ENCODE measurements at regions not wholly inside any gene's neighbourhood (a gene's known extent, or its start where the extent isn't known, plus 50 kb on each side); places are given as distances from the start of the nearest gene placed in this dataset.

GRCh38 chr3:174758943-174759342 lies 100.2 kb upstream of the NAALADL2 start:
- Mint-ChIP-seq H3K27me3 (ENCODE audit: low read depth) (no peaks in the 10 kb centered on the region), H3K4me3 (no peak overlapping the region), H3K4me1 (peaks cover 2% of the 10 kb centered on the region), H3K36me3 (no peaks in the 10 kb centered on the region), H3K9me3 (peaks cover 3% of the 10 kb centered on the region), H3K27ac (no peak overlapping the region)
- no peak for DNase-seq (ENCODE audit: low spot score in 2 of 2, unreplicated experiment in 2 of 2)
- no peak for TF ChIP-seq CTCF (IDR thresholded peaks at IDR 0.05; ENCODE audit: unreplicated experiment)

- Mint-ChIP-seq H3K27ac (no peak overlapping the region), H3K36me3 (no peaks in the 10 kb centered on the region), H3K27me3 (ENCODE audit: low read depth) (no peaks in the 10 kb centered on the region), H3K4me3 (no peak overlapping the region), H3K9me3 (no peaks in the 10 kb centered on the region), H3K4me1 (peaks cover 7% of the 10 kb centered on the region)
- TF ChIP-seq CTCF (IDR thresholded peaks at IDR 0.05; ENCODE audit: unreplicated experiment): no peak
- no peak for DNase-seq (ENCODE audit: low spot score in 2 of 2, unreplicated experiment in 2 of 2)
These were observed 91.7 kb upstream of the NAALADL2 start for GRCh38 chr3:174767406-174767805.

- Mint-ChIP-seq H3K36me3 (no peaks in the 10 kb centered on the region), H3K9me3 (no peaks in the 10 kb centered on the region), H3K4me1 (peaks cover 7% of the 10 kb centered on the region), H3K4me3 (no peak overlapping the region), H3K27ac (peak overlapping the region; percentile 37), H3K27me3 (ENCODE audit: low read depth) (no peaks in the 10 kb centered on the region)
- no peak for DNase-seq (ENCODE audit: low spot score in 2 of 2, unreplicated experiment in 2 of 2)
- TF ChIP-seq CTCF (IDR thresholded peaks at IDR 0.05; ENCODE audit: unreplicated experiment): no peak
These were observed 91.2 kb upstream of the NAALADL2 start for GRCh38 chr3:174767853-174768382.

- H3K27me3 Mint-ChIP-seq (ENCODE audit: low read depth): no peaks in the 10 kb centered on the region
- H3K9me3 Mint-ChIP-seq: no peaks in the 10 kb centered on the region
- no peak for TF ChIP-seq CTCF (IDR thresholded peaks at IDR 0.05; ENCODE audit: unreplicated experiment)
- no peaks in the 10 kb centered on the region for H3K36me3 Mint-ChIP-seq
- no peak overlapping the region for H3K4me3 Mint-ChIP-seq
- DNase-seq (ENCODE audit: low spot score in 2 of 2, unreplicated experiment in 2 of 2): no peak
- H3K4me1 Mint-ChIP-seq: peaks cover 7% of the 10 kb centered on the region
- no peak overlapping the region for H3K27ac Mint-ChIP-seq
These were observed 90.0 kb upstream of the NAALADL2 start for GRCh38 chr3:174769171-174769570.

- Mint-ChIP-seq H3K27ac (no peak overlapping the region), H3K27me3 (ENCODE audit: low read depth) (no peaks in the 10 kb centered on the region), H3K36me3 (peaks cover 3% of the 10 kb centered on the region), H3K4me3 (no peak overlapping the region), H3K9me3 (peaks cover 14% of the 10 kb centered on the region), H3K4me1 (peaks cover 19% of the 10 kb centered on the region)
- TF ChIP-seq CTCF (IDR thresholded peaks at IDR 0.05; ENCODE audit: unreplicated experiment): no peak
- DNase-seq (ENCODE audit: low spot score in 2 of 2, unreplicated experiment in 2 of 2): no peak
These were observed 83.5 kb upstream of the NAALADL2 start for GRCh38 chr3:174775603-174776002.

- Mint-ChIP-seq H3K9me3 (peaks cover 14% of the 10 kb centered on the region), H3K36me3 (peaks cover 3% of the 10 kb centered on the region), H3K4me3 (no peak overlapping the region), H3K4me1 (peaks cover 19% of the 10 kb centered on the region), H3K27me3 (ENCODE audit: low read depth) (no peaks in the 10 kb centered on the region), H3K27ac (no peak overlapping the region)
- DNase-seq (ENCODE audit: low spot score in 2 of 2, unreplicated experiment in 2 of 2): no peak
- no peak for TF ChIP-seq CTCF (IDR thresholded peaks at IDR 0.05; ENCODE audit: unreplicated experiment)
These were observed 83.0 kb upstream of the NAALADL2 start for GRCh38 chr3:174776123-174776522.
